ENCODE measurements at regions not wholly inside any gene's neighbourhood (a gene's known extent, or its start where the extent isn't known, plus 50 kb on each side); places are given as distances from the start of the nearest gene placed in this dataset.

- peaks cover 2% of the 10 kb centered on the region for H3K9me3 Mint-ChIP-seq (ENCODE audit: low read depth, unreplicated experiment)
- CTCF ChIA-PET = interaction anchor here (0.6 kb wide), 1 partner anchor 129 kb away, joined by 3 read pairs; no protein-coding TSS in a partner anchor
- peaks cover 26% of the 10 kb centered on the region for H3K4me1 Mint-ChIP-seq (ENCODE audit: low read depth, unreplicated experiment)
- H3K4me3 Mint-ChIP-seq (ENCODE audit: low read depth, unreplicated experiment) = no peak overlapping the region
- no TSS peak for BruUV-seq (replicated peaks)
- intact Hi-C loops (cut with micrococcal nuclease; ENCODE audit: unreplicated experiment) = no loop called here
- no peaks in the 10 kb centered on the region for H3K36me3 Mint-ChIP-seq (ENCODE audit: insufficient read depth, unreplicated experiment)
- no peak for DNase-seq
- no peak overlapping the region for H3K27ac Mint-ChIP-seq (ENCODE audit: unreplicated experiment)
- H3K27me3 Mint-ChIP-seq (ENCODE audit: unreplicated experiment) = no peaks in the 10 kb centered on the region
- TF ChIP-seq CTCF (IDR thresholded peaks at IDR 0.05; ENCODE audit: unreplicated experiment) = no peak
Observed at GRCh38 chr15:58297639-58298038, 134.2 kb upstream of the LIPC start.

GRCh38 chr15:58298879-58299850 is 132.6 kb upstream of the LIPC start:
- Mint-ChIP-seq H3K27me3 (ENCODE audit: unreplicated experiment) (no peaks in the 10 kb centered on the region), H3K9me3 (ENCODE audit: low read depth, unreplicated experiment) (peaks cover 2% of the 10 kb centered on the region), H3K4me1 (ENCODE audit: low read depth, unreplicated experiment) (peaks cover 16% of the 10 kb centered on the region), H3K36me3 (ENCODE audit: insufficient read depth, unreplicated experiment) (no peaks in the 10 kb centered on the region), H3K27ac (ENCODE audit: unreplicated experiment) (no peak overlapping the region), H3K4me3 (ENCODE audit: low read depth, unreplicated experiment) (no peak overlapping the region)
- no peak for DNase-seq
- no peak for TF ChIP-seq CTCF (IDR thresholded peaks at IDR 0.05; ENCODE audit: unreplicated experiment)
- no TSS peak for BruUV-seq (replicated peaks)
- CTCF ChIA-PET = interaction anchor here (0.6 kb wide), 1 partner anchor 190 kb away, joined by 4 read pairs; no protein-coding TSS in a partner anchor
- intact Hi-C loops (cut with micrococcal nuclease; ENCODE audit: unreplicated experiment) = no loop called here

DNA sequence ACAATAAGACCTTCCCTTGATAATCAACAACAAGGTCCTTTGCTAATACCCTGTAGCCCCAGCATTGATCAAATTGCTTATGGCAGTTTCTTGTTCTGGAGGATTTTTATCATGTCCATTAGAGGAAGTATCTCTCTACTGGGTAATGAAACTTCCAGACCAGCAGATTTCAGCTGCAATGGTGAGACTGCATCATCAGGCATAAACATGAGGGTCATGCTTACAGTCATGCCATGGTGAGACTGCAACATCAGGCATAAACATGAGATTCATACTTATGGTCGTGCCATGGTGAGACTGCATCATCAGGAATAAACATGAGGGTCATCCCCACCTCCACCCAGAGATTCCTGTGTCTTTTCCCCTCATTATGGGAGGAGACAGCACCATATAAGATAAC is 129.0 kb upstream of the LIPC start:
- BruUV-seq (replicated peaks) = no TSS peak
- Mint-ChIP-seq H3K27me3 (ENCODE audit: unreplicated experiment) (no peaks in the 10 kb centered on the region), H3K4me3 (ENCODE audit: low read depth, unreplicated experiment) (no peak overlapping the region), H3K36me3 (ENCODE audit: insufficient read depth, unreplicated experiment) (no peaks in the 10 kb centered on the region), H3K9me3 (ENCODE audit: low read depth, unreplicated experiment) (peaks cover 2% of the 10 kb centered on the region), H3K27ac (ENCODE audit: unreplicated experiment) (no peak overlapping the region), H3K4me1 (ENCODE audit: low read depth, unreplicated experiment) (no peaks in the 10 kb centered on the region)
- intact Hi-C loops (cut with micrococcal nuclease; ENCODE audit: unreplicated experiment) = no loop called here
- no peak for DNase-seq
- CTCF ChIA-PET = no interaction called here
- TF ChIP-seq CTCF (IDR thresholded peaks at IDR 0.05; ENCODE audit: unreplicated experiment) = no peak

DNA sequence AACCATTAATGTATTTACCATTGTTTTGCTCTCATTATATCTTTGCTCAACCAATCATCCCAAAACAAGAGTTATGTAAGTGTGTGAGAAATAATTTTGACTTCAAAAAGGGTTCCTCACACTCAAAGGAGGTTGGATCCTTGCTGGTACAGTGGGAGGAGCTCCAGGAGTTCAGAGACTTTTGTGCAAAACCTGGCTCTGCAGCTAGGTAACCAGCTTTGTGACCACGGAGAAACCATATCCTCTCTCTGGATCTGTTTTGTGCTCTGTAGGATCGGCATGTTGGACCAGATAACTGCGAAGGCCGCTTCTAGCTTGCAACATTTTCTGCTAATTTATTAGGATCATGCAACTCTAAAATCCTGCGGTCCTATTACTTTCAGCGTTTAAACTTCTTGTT is 128.6 kb upstream of the LIPC start:
- no peaks in the 10 kb centered on the region for H3K4me1 Mint-ChIP-seq (ENCODE audit: low read depth, unreplicated experiment)
- H3K36me3 Mint-ChIP-seq (ENCODE audit: insufficient read depth, unreplicated experiment) = no peaks in the 10 kb centered on the region
- H3K9me3 Mint-ChIP-seq (ENCODE audit: low read depth, unreplicated experiment) = peaks cover 2% of the 10 kb centered on the region
- CTCF ChIA-PET = no interaction called here
- DNase-seq = no peak
- intact Hi-C loops (cut with micrococcal nuclease; ENCODE audit: unreplicated experiment) = no loop called here
- no TSS peak for BruUV-seq (replicated peaks)
- no peak overlapping the region for H3K4me3 Mint-ChIP-seq (ENCODE audit: low read depth, unreplicated experiment)
- H3K27me3 Mint-ChIP-seq (ENCODE audit: unreplicated experiment) = no peaks in the 10 kb centered on the region
- no peak for TF ChIP-seq CTCF (IDR thresholded peaks at IDR 0.05; ENCODE audit: unreplicated experiment)
- H3K27ac Mint-ChIP-seq (ENCODE audit: unreplicated experiment) = no peak overlapping the region
